ENCODE measurements at regions not wholly inside any gene's neighbourhood (a gene's known extent, or its start where the extent isn't known, plus 50 kb on each side); places are given as distances from the start of the nearest gene placed in this dataset.
"Not testable (repeated sequence)": the region's sequence is repeated elsewhere in the genome, so short reads cannot be mapped to it uniquely, and the experiment has no call there.

DNA sequence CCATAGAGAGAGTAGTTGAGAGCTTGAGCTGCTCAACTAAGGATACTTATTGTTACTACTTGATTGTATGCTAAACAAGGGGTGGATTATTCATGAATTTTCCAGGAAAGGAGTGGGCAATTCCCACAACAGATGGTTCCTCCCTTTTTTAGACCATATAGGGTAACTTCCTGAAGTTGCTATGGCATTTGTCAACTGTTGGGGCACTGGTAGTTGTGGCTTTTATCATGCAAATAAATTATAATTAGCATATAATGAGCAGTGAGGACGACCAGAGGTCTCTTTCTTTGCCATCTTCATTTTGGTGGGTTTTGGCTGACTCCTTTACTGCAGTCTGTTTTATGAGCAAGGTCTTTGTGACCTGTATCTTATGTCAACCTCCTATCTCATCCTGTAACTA, 1403.5 kb upstream of the PABPC4L start:
- DNase-seq = no peak

DNA sequence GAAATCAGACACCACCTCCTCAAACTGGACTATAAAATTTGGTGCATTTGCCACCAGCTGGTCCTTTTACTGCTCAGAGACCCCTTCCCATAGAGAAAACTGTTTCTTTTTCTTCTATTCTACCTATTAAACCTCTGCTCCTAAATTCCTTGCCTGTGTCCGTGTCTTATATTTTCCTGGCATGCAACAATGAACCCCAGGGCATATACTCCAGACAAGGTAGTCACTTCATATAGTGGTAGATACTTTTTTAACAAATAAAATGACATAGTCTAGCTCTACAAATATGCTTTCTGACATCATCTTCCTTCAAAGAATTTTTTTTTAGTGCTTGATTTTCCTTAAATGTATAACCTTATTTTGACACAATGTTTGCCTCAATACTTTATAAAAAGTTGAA, 1402.9 kb upstream of the PABPC4L start:
- DNase-seq = no peak

- no peak for DNase-seq
Measured at GRCh38 chr4:135601351-135601750, 1399.8 kb upstream of the PABPC4L start.

DNA sequence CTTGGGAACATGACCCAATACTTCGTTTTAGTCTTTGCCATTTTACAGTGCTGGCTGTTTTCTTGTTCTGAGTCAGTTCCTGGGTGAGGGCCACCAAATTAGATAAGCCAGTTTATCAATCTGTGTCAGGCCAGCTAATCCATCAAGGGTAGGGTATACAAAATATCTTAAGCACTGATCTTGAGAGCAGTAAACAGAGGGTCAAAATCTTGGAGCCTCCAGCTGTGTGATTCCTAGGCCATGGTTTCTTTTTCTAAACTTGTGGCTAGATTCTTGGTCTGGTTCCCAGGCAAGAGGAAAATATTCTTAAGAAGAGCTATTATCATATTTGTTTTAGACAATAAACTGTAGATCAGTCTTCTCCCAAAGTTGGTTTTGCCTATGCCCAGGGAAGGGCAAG, 1396.6 kb upstream of the PABPC4L start:
- no peak for DNase-seq

DNA sequence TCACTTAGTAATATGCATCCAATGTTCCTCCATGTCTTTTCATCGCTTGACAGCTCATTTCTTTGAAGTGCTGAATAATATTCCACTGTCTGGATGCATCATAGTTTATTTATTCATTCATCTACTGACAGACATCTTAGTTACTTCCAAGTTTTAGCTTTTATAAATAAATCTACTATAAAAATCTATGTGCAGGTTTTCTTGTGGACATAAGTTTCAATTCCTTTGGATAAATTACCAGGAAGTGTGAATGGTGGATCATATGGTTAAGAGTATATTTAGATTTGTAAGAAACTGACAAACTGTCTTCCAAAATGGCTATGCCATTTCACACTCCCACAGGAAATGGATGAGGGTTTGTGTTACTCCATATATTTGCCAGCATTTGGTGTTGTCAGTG, 1392.9 kb upstream of the PABPC4L start:
- DNase-seq = no peak

- no peak for DNase-seq
Measured at GRCh38 chr4:135575041-135575440, 1373.5 kb upstream of the PABPC4L start.

DNA sequence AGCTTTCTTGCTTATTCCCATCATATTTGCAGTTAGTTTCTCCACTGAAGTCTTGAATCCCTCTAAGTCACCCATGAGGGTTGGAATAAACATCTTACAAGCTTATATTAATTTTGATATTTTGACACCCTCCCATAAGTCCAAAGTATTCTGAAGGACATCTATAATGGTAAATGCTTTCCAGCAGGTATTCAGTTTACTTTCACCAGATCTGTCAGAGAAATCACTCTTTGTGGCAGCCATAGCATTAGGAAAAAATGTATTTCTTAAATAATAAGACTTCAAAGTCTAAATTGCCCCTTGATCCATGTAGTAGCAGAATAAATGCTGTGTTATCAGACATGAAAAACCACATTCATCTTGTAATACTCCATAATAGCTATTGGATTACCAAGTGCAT, 1371.7 kb upstream of the PABPC4L start:
- DNase-seq = no peak

- DNase-seq = no peak
Measured at GRCh38 chr4:135564090-135564489, 1362.5 kb upstream of the PABPC4L start.

- no peak for DNase-seq
Measured at GRCh38 chr4:135553213-135553612, 1351.6 kb upstream of the PABPC4L start.

DNA sequence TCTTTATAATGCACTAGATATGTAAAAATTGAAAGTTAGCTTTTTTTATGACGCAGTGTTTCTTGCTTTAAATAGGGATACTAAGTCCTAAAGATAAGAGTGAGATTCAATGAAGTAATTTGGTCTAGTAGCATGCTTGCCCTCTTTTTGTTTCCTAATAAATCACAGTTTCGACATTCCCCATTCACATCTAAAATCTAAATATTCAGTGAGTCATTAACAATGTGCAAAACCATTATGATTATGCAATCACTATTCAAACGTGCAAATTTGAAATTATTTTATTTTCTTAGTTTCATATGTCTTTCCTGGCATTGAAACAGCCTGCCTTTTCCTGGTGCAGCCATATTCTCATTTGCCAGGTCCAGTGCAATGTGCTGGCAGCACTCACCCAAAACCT, 1350.5 kb upstream of the PABPC4L start:
- no peak for DNase-seq

GRCh38 chr4:135548711-135549110, 1347.1 kb upstream of the PABPC4L start:
- DNase-seq = no peak

- DNase-seq = no peak
Measured at GRCh38 chr4:135545616-135546317, 1344.2 kb upstream of the PABPC4L start.

DNA sequence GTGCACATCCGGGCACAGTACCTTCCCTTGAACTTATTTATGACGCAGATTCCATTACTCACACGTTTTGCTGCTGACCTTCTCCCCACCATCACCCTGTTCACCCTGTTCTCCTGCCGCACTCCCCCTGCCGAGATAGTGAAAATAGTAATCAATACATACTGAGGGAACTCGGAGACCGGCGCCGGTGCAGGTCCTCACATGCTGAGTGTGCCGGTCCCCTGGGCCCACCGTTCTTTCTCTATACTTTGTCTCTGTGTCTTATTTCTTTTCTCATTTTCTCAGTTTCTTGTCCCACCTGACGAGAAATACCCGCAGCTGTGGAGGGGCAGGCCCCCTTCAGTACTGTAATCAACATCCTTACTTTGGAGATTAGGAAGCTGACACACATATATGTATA, 1337.1 kb upstream of the PABPC4L start:
- no peak for DNase-seq

DNA sequence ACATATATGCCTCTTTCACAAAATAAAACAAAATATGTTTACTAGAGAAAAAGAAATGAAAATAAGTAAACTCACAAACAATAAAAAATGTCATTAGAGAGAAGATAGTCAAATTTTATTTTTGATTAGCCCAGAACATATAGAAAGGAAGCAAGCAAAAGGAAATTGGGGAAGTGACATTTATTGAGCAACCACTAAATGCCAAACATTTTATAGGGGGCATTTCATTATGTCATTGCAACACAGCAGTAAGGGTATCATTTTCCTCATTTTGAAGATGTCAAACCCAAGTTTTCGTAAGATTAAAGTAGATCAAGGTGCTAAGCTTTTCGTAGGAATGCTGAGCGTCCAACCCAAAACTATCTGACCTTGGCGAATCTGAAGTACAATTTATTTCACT, 1331.5 kb upstream of the PABPC4L start:
- DNase-seq = no peak

DNA sequence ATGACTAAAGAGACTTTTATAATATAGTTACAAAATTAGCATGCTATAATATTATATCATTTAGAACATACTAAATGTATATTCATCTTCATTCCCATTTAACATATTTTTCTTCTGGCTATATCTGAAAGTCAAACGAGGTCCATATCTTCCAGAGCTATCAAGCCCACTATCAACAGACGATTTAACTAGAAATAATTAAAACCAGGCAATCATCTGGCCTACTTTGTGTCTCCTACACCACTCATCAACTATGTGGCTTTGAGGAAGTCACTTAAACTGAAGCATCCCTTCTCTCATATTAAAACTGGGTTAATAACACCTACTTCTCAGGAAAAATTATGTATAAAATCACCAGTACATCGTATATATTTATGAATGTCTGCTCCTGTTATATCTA, 1330.5 kb upstream of the PABPC4L start:
- DNase-seq = no peak

GRCh38 chr4:135515295-135515694, 1313.7 kb upstream of the PABPC4L start:
- DNase-seq = no peak

GRCh38 chr4:135510582-135510981, 1309.0 kb upstream of the PABPC4L start:
- no peak for DNase-seq

DNA sequence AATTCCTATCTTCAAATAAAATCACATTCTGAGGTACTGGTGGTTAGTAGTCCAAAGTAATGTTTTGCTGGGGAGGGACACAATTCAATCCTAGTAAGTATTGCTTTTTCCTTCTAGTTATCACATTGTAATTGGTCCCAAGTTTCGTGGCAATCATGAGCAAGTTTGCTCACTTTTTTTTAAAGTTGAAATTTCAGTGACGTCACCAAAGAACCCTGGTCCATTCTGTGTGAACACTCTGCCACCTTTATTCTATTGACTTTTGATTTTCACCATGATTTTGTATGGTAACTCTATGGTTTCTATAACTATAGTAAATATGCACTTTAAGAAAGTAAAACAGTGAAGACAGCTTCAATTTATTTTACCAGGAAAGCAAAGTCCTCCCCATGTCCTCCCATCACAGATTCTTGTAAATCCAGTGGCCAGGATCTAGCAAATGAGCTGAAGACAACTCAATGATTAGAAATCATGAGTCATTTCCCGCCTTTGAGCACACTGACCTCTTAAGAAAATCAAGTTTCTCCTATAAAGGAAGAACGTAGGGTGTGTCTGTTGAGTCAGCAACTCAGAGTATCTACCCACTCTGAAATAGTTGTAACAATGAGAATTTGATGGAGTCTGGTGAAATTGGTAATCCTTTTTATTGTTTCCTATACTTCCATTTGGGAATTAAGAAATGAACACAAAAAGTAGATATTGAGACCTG, 1306.6 kb upstream of the PABPC4L start:
- DNase-seq = no peak

DNA sequence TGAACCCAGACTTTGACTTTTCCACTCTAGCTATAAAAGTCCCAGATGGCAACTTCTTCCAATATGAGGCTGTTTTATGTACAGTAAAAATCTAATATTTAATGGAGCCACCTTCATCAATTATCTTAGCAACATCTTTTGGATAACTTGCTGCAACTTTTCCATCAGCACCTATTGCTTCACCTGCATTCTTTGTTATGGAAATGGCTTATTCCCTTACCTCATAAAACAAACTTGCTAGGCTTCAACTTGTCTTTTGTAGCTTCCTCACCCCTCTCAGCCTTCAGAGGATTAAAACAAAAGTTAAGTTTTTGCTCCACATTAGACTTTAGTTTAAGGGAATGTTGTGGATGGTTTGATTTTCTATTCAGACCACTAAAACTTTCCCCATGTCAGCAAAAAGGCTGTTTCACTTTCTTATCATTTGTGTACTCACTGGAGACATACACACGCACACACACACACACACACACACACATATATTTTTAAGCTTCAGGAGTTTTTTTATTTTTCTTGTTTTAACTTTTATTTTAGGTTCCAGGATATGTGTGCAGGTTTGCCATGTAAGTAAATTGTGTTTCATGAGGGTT, 1296.1 kb upstream of the PABPC4L start:
- DNase-seq = no peak

- no peak for DNase-seq
Measured at GRCh38 chr4:135492439-135492838, 1290.8 kb upstream of the PABPC4L start.

DNA sequence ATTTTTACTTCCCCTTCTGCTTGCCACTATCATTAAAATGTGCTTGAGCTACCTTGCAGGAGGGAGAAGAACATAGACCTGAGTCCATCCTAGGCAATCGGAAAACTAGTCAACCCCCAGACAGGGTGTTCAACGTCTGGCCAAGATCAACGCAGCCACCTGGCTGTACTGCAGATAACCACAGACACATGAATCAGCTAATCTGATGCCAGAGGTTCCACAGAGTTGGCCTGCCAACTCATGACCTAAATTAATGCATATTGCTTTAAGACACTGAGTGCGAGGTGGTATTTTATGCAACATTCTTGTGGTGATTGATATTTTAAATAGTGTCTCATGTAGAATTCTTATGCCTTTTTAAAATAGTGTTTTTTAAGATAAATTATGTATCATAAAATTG, 1283.8 kb upstream of the PABPC4L start:
- no peak for DNase-seq

GRCh38 chr4:135476272-135476671, 1274.7 kb upstream of the PABPC4L start:
- DNase-seq = no peak

DNA sequence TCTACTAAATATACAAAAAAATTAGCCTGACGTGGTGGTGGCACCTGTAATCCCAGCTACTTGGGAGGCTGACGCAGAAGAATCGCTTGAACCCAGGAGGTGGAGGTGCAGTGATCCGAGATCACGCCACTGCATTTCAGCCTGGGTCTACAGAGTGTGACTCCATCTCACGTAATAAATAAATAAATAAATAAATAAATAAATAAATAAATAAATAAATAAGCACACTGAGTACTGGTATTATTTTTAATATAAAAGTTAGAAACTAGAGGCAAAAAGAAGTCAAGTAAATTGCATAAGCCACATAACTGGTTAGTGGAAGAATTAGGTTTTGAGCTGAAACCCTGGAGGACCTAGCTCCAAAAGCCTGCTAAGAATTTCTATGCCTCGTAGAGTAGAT, 1262.7 kb upstream of the PABPC4L start:
- no peak for DNase-seq

DNA sequence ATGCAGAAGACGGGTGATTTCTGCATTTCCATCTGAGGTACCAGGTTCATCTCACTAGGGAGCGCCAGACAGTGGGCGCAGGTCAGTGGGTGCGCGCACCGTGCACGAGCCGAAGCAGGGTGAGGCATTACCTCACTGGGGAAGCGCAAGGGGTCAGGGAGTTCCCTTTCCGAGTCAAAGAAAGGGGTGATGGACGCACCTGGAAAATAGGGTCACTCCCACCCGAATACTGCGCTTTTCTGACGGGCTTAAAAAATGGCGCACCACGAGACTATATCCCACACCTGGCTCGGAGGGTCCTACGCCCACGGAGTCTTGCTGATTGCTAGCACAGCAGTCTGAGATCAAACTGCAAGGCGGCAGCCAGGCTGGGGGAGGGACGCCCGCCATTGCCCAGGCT, 1246.0 kb upstream of the PABPC4L start:
- not testable (repeated sequence) for DNase-seq
